Kidney (tissue), 13 donors: ENCODE measurements at regions not wholly inside any gene's neighbourhood (a gene's known extent, or its start where the extent isn't known, plus 50 kb on each side); places are given as distances from the start of the nearest gene placed in this dataset.

Source experiments
- DNase-seq, 5 donors: peaks; one replicate each; pipeline ENCODE4 v3.0.0-alpha.2; 2013 to 2020
- FAIRE-seq: peaks from 2 replicates; lab custom pipeline; 2012; peaks lifted over from hg19 to GRCh38; lab: Jason Lieb, UNC
- H3K27ac ChIP-seq, 2 donors: one replicate each; pipeline ENCODE4 v1.7.0; 2013; ENCODE audit warnings: low read depth in 2 of 2, low read length in 2 of 2, inconsistent platforms in 1 of 2
- H3K27me3 ChIP-seq: one replicate; pipeline ENCODE4 v1.7.1; 2013; ENCODE audit warnings: low read length, inconsistent platforms; ENCODE audit not compliant: control insufficient read depth, insufficient read depth
- H3K36me3 ChIP-seq, 3 donors: one replicate each; pipeline versions ENCODE4 v1.7.0 to v1.7.1; 2013; ENCODE audit warnings: low read length in 3 of 3, control low read depth in 1 of 3, inconsistent platforms in 1 of 3; ENCODE audit not compliant: insufficient read depth in 3 of 3, control insufficient read depth in 2 of 3
- H3K4me1 ChIP-seq, 3 donors: one replicate each; pipeline versions ENCODE4 v1.7.0 to v1.7.1; 2013; ENCODE audit warnings: low read length in 3 of 3, inconsistent platforms in 1 of 3, low read depth in 1 of 3; ENCODE audit not compliant: control insufficient read depth in 2 of 3, insufficient read depth in 2 of 3
- H3K4me3 ChIP-seq, 3 donors: one replicate each; pipeline versions ENCODE4 v1.7.0 to v1.8.1; 2013; ENCODE audit warnings: low read length in 3 of 3, control low read depth in 1 of 3, inconsistent platforms in 1 of 3
- H3K9ac ChIP-seq, 3 donors: one replicate each; pipeline versions ENCODE4 v1.7.0 to v1.7.1; 2013; ENCODE audit warnings: low read length in 3 of 3, control low read depth in 1 of 3, inconsistent platforms in 1 of 3
- H3K9me3 ChIP-seq, 3 donors: one replicate each; pipeline versions ENCODE4 v1.7.0 to v1.7.1; 2013; ENCODE audit warnings: low read length in 3 of 3, control low read depth in 1 of 3, inconsistent platforms in 1 of 3; ENCODE audit not compliant: control insufficient read depth in 2 of 3, insufficient read depth in 1 of 3
- CTCF ChIP-seq: IDR thresholded peaks from 3 replicates; pipeline ENCODE4 v1.5.1; 2012; ENCODE audit warnings: mild to moderate bottlenecking, moderate library complexity, borderline replicate concordance; ENCODE audit not compliant: insufficient read depth; ENCODE audit errors: extremely low read depth
- intact Hi-C: fragments of 100-400 bp; cut with DNase I; formaldehyde crosslinking; loops from one replicate; pipeline ENCODE4 v1.11.1; 2022
- donor health status: control.
- donor health status: control.
- donor health status: control.
- donor health status: control.
- donor health status: control.
- donor health status: DM: yes; HTN: yes; CAD: no.
- donor health status: Normal renal cell carcinoma (clear cell type).

- FAIRE-seq (no peak), DNase-seq (no peak)
Measured at GRCh38 chr9:75445144-75445543, 356.8 kb downstream of the OSTF1 start.

GRCh38 chr9:75447281-75447680, 359.0 kb downstream of the OSTF1 start:
- no peak overlapping the region for H3K27ac ChIP-seq
- no peak for FAIRE-seq
- intact Hi-C loops = no loop called here
- H3K9ac ChIP-seq = no peak overlapping the region
- H3K36me3 ChIP-seq = no peaks in the 10 kb centered on the region
- no peaks in the 10 kb centered on the region for H3K4me1 ChIP-seq
- no peaks in the 10 kb centered on the region for H3K27me3 ChIP-seq
- H3K9me3 ChIP-seq = no peaks in the 10 kb centered on the region
- no peak for DNase-seq
- no peak overlapping the region for H3K4me3 ChIP-seq
- TF ChIP-seq CTCF = no peak

More at GRCh38 chr9:75445144-75445543, 356.8 kb downstream of the OSTF1 start:
- no peak for TF ChIP-seq CTCF
- Histone ChIP-seq H3K27ac (no peak overlapping the region), H3K36me3 (no peaks in the 10 kb centered on the region), H3K9ac (no peak overlapping the region), H3K4me3 (no peak overlapping the region), H3K27me3 (no peaks in the 10 kb centered on the region), H3K9me3 (no peaks in the 10 kb centered on the region), H3K4me1 (no peaks in the 10 kb centered on the region)
- intact Hi-C loops = no loop called here

GRCh38 chr9:75448281-75448680, 360.0 kb downstream of the OSTF1 start:
- H3K27ac ChIP-seq = no peak overlapping the region
- no peaks in the 10 kb centered on the region for H3K4me1 ChIP-seq
- no peaks in the 10 kb centered on the region for H3K9me3 ChIP-seq
- no peak for TF ChIP-seq CTCF
- FAIRE-seq = no peak
- no peak for DNase-seq
- H3K4me3 ChIP-seq = no peak overlapping the region
- no peaks in the 10 kb centered on the region for H3K27me3 ChIP-seq
- H3K36me3 ChIP-seq = no peaks in the 10 kb centered on the region
- intact Hi-C loops = no loop called here
- no peak overlapping the region for H3K9ac ChIP-seq

- Histone ChIP-seq H3K4me1 (no peaks in the 10 kb centered on the region), H3K27me3 (no peaks in the 10 kb centered on the region), H3K9me3 (no peaks in the 10 kb centered on the region), H3K9ac (no peak overlapping the region), H3K4me3 (no peak overlapping the region), H3K36me3 (no peaks in the 10 kb centered on the region), H3K27ac (no peak overlapping the region)
- intact Hi-C loops = no loop called here
- DNase-seq = no peak
- TF ChIP-seq CTCF = no peak
- no peak for FAIRE-seq
Measured at GRCh38 chr9:75448955-75449354, 360.6 kb downstream of the OSTF1 start.
